GM21515 (cell line): ENCODE measurements at regions not wholly inside any gene's neighbourhood (a gene's known extent, or its start where the extent isn't known, plus 50 kb on each side); places are given as distances from the start of the nearest gene placed in this dataset.
"Not testable (repeated sequence)": the region's sequence is repeated elsewhere in the genome, so short reads cannot be mapped to it uniquely, and the experiment has no call there.

Experiments
- ATAC-seq: cut with Tn5 transposase; IDR thresholded peaks from one replicate; pipeline ENCODE4 v1.9.1; 2021; ENCODE audit not compliant: unreplicated experiment

DNA sequence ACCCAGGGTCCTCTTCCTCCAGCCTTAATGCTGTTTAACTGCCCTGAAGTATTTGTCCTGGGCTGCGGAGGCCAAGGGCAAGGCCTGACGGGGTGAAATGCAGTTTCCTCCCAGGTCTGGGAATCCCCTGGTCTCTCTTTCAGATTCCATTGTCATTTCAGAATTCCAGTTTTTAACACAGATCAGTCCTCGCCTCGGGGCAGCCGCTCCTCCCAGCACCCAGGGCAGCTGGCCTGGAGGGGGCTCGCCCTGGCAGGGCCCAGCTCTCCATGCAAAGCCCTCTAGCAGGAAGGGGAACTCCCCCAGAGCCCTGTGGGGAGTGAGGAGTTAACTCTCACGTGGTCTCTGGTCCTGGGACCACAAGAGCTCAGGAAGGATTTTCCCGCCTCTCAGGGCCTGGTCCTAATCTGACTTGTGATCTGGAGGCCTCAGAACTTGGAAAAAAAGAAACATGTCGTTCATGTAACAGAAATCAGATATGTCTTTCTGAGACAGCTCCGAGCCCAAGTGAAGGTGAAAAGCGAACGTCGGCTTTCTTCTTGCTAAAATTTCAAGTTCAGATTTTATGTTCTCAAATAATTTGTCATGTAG lies 265.6 kb upstream of the SFSWAP start:
- ATAC-seq: peak; percentile 58

DNA sequence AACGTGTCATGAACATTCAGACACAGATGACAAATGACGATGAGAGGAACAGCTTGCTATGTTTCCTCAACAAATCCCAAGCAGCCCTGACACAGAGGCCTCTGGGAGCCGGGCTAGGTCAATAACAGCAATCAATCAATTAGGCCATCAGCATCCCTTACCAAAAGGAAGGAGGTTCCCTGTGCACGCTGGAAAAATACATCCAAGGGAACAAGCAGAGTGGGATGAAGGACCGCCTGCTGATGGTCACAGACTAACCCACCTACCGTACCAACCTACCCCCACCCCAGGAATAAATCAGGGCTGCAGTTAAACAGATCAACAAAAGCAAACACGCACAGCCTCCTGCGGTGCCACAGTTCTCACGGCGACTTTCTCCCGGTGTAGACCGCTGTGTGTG lies 265.1 kb upstream of the SFSWAP start:
- ATAC-seq: no peak

DNA sequence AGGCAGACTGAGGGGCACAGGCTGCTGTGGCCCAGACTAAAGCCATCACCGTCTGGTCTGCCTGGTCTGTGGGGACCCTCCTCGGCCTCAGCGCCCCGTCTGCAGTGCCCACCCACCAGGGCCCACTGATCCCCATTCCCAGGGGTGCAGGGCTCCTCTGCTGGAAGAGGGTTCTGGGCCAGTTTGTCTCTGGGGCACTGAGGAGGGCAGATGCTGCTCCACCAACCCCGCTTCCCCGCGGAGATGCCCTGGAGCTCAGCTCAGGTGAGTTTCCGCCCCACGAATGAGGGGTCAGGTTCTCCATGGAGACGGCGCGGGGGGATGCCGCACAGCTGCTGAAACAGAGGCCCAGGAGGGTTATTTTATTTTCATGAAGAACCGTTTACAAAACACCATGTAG lies 263.3 kb upstream of the SFSWAP start:
- not testable (repeated sequence) for ATAC-seq

DNA sequence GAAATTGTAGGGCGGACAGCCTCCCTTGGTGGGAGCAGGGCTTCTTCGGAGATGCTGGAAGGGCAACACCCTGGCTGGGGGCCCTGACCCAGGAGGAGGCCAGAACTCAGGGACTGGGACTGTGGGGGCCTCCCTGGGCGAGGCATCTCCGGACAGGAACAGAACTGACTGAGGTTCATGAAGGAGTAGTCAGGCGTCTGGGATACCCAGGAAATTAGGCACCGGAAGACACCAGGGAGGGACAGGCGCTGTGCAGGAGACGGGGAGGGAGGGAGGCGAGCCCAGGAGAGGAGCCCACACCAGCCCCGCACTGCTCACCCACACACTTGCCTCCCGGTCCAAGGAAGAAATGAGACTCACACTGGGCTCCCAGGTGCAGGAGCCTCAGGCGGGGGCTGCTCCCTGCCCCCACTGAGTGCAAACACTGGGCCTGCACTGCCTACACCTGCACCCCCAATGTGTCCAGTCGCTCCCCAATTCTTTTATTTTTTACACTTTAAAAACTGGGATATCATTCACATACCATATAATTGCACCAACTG lies 262.6 kb upstream of the SFSWAP start:
- ATAC-seq: no peak

DNA sequence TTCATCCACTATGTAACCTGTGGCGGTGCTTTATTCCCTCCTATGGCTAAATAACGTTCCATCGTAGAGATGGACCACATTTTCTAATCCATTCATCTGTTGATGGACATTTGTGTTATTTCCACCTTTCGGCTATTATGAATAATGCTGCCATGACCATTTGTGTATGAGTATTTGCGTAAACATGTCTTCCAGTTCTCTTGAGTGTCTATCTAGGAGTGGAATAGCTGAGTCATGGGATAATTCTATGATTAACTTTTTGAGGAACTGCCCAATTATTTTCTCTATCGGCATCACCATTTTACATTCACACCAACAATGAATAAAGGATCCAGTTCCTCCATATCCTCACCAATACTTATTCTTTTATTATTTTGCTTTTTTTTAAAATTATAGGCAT lies 261.9 kb upstream of the SFSWAP start:
- no peak for ATAC-seq

DNA sequence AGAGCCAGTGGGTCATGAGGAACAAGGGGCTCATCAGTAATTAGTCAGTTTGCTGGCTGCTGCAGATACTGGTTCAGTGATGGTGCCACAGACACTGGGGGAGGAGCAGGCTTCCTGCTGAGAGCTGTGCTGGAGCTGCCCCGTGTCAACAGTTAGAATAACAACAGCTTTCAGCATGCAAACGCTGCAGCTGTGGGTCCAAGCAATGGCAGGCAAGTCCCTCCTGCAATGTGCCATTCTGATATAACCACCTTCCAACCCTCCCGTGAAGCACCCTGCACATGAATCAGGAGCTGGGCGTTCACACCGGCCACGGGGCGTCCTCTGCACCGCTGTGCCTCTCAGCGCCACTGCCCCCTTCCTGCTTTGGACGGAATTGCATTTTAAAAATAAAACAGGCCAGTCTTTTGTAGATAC lies 258.4 kb upstream of the SFSWAP start:
- ATAC-seq: peak; percentile 52

DNA sequence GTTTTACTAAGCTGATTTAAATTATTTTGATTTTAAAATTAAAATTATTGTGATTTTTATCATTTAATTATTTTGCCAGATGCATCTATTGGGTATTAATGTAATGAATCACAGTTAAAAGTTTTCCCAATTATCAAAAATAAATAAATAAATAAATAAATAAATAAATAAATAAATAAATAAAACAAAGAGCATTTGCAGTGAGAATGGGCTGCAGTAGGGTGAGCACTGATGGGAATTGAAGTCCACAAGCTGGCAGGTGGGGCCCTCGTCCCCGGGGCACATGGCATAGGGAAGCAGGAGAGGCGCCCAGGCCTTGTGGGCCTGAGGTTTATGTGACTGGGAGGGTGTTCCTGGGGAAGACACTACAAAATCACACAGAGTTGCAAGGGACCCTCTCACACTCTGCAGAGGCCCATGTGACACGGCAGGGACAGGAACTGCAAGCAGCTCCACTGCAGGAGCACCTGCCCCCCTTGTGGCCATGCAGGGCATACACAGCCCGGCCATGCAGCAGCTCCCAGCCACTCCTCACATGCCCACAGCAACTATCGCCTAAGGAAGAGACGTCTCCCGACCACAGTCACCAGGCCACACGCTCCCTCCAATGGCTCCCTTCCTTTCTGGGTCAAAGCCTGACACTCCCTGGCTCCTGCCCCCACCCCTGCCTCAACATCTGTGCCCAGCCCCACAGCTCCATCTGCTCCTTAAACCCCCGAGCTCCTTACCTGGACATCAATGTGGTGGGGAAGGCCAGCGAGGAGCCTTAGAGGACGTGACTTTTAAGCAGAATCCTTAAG lies 256.3 kb upstream of the SFSWAP start:
- peak; percentile 90 for ATAC-seq

DNA sequence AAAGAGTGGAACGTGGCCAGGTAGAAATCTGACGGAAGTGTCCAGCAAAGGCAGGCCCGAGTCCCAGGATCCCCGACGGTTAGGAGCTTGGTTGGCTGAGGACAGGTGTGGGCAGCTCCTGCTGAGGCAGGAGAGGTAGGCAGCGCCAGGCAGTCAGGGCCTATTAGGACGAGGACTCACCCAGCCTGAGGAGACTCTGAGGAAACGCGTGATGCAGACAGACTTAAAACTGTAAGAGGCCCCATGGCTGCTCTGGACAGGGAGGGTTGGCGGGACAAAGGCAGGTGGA lies 255.7 kb upstream of the SFSWAP start:
- ATAC-seq: no peak

DNA sequence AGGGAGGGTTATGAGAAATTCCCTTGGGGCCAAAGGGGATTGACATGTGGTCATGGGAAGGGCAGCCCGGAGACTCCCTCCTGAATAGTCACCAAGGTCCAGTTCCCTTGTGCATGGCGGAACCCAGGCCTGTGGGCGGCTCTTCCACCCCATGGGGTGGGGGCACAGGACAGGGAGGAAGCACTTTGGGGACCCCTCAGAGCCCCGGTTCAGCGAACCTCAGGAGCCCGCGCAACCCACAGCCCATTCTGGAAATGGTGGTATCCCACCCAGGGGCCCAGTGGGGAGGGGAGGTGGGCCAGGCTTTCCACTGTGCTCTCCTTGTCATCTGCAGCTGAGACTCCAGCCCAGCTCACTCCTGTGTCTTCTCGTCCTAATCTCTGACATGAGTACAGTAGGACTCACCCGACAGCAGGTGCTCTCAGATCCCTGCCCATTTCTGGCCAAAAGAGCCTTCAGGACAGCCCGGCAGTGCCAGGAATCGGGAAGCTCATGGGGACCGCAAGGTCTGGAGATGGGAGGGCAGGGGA lies 255.2 kb upstream of the SFSWAP start:
- no peak for ATAC-seq

DNA sequence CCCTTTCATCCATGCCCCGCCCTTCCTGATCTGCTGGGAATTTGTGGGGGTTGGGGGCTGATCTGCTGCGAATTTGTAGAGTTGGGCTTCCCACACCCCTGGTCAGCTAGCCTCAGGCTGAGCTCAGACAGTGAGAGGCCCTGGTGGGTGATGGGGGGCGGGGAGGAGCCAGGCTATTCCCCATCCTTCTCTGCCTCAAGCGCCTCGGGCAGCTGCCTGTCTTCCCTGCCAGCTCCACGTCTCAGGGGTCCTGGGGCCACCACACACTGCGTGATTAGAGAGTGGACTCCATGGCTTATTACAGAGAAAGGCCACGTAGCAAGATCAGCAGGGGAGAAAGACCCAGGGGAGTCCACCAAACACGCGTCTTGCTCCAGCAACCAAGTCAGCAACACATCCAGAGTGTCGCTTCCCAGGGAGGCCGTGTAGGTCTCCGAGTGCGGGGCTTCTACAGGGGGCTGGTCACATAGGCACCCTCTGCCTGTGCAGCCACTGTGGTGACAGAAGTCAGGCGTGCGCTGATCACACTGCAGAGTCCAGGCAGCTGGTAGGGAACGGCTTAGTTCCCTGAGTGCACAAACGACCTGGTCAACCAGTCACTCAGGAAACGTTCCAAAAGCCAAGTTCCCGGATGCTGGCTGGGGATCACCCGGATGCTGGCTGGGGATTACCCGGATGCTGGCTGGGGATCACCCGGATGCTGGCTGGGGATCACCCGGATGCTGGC lies 254.4 kb upstream of the SFSWAP start:
- no peak for ATAC-seq

DNA sequence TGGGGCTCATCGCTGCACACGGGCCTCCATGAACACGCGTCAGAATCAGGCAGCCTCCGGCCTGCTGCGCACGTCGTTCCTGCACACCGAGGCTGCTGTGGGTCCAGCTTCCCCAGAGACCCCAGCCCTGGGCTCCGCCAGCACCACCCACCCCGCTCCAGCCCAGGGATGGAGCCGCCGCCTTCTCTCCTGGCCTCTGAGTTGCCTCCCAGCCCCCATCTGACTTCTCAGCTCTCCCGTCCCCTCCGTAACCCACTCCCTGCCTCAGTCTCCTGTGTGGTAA lies 253.9 kb upstream of the SFSWAP start:
- no peak for ATAC-seq

DNA sequence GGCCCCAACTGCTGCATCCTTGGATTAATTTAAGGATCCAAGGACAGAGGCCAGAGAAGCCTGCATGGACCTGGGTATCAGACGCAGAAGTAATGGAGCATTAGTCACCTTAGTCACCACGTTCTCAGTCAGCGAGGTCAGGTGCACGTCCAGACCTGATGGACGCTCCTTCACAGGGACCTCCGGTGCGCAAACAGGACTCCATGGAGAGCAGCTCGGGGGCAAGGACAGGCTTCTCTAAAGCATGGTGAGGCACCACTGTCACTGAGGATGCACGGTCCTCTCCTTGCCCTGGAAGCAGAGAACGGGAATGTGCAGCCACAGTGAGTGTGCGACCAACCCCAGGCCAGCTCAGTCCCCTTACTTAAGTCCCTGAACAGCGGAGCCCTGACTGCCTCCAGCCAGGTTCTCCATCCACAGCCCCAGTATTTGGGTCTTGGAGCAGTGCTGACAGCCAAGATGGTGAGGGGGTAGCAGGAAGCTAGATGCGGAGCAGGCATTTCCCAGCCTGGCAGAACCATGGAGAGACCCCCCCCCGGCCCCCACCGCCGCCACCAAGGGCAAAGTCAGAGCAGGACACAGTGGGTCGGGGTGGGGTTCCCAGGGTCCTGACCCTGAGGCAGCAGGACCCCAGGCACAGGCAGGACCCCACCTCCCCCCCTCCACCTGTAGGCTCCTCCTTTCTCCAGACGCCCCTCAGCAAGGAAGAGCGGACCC lies 253.4 kb upstream of the SFSWAP start:
- ATAC-seq: no peak

DNA sequence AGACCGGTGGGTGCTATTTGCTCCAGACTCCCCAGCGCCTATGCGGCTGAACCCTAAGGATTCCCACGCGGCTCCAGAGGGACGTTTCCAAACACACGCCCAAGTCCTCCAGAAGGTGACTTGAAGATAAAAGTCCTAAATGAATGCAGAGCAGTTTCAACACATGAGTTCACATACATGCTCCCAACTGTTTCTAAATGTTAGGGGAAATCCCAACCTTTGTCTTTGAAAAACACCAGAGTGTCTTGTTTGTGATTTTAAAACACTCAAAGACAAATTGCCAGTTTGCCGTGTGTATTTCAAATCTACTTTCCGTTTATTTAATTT lies 252.9 kb upstream of the SFSWAP start:
- no peak for ATAC-seq

DNA sequence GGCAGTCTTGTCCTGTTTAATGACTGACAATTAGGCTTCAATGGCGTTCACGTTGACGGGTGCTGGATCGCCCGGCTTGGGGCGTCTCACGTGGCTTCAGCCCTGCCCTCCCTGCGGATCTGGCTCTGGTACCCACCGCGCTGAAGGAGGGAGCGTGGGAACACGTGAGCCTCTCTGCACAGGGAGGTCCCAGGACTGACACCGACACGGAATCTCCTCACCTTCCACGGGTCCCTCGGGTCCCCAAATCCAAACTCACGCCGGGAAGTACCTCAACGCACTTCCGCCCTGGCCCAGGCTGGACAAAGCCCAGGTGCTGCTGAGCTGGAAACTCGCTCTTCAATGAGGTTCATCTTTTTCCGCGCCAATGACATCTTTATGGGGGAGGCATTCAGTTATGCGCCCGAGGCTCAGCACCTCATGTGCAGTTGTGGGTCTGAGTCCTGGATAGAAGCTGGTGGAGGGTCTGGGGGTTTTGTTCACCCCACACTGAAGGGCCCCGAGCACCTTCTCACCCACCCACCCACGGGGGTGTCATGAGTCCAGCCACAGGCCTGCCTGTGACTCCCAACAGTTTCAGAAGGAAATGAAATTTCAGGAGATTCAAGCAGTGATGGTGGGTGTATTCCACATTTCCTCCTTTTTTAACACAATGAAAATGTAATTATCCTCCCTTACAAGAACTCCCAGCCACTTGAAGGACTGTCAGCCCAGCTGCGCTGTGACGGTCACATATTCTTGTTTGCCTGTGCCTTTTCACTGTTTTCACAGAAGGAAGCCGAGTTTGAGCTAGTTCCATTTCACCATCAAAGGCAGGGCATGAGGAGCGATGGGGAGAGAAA lies 251.7 kb upstream of the SFSWAP start:
- ATAC-seq: no peak

DNA sequence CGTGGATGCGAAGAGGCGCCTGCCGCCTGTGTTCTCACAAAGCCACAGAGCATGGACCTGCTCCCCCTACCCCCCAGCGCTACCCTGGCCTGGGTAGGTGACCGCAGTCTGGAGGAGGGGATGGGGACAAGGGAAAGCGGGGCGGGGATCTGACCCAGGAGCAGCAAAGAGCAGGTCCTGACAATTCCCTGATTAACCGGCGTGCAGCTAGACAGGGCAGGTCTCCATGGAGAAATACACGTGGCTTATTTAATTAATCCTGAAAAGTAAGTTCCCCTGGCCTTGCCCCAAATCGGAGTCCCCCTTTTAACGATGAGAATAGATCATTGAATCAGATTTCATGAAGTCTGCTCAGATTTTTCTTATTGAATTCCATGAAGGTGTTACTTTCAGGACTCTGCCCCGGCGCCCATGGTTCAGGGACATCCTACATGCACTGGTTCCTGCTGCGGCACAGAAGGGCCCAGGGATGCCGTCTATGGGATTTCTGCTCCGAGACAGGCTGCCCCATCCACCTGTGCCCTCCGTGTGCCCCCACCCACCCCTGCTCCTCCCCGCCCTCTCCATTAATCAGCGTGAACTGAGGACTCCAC lies 251.0 kb upstream of the SFSWAP start:
- ATAC-seq: no peak

DNA sequence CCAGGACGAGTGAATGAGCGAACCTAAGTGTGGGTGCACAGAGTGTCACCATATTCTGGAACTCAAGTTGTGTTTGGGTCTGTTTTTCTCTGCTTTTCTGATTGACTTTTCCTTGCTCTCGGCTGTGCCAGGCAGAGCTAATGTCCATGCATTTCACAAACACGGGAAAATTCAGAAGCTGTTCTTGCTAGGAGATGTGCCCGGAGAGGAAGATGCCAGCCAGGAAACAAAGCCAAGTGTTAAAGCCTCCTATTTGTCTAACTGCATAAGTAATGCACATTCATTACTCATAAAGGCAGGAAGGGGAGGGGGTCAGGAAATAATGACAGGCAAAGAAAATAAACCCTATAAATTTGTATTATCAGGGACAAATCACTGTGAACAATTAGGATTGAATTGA lies 250.4 kb upstream of the SFSWAP start:
- no peak for ATAC-seq

DNA sequence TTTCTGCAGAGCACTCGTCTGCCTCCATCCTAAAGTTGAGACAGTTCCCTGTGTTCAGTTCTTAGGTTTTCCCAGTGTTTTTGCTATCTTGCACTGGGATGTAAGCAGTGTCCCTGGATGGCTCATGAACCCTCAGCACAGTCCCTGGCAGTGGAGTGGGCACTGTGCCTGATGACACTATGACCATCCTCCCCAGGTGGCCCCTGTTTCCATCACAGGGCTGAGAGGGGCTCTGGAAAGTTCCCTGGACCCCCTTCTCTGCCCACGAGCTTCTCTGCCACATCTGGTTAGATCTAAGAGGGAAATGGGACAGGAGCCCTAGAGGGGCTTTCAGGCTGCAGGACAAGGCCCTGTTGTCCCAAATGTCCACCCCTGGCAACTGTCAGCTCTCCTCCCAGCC lies 249.8 kb upstream of the SFSWAP start:
- no peak for ATAC-seq

DNA sequence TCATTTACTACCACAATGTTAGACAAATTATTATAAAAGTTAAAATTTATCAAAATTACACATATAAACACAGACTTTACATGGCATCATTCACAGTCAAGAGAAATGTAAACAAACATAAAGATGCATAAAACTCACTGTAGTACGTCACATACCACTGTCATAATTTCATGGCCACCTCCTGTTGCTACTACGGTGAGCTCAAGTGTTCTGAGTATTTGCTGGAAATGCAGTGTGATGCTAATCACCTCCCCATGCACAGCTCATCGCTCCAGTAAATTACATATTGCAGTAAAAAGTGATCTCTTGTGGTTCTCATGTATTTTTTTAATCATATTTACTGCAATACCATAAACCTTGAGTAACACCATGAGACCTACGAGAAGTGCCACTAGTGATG lies 247.7 kb upstream of the SFSWAP start:
- no peak for ATAC-seq

DNA sequence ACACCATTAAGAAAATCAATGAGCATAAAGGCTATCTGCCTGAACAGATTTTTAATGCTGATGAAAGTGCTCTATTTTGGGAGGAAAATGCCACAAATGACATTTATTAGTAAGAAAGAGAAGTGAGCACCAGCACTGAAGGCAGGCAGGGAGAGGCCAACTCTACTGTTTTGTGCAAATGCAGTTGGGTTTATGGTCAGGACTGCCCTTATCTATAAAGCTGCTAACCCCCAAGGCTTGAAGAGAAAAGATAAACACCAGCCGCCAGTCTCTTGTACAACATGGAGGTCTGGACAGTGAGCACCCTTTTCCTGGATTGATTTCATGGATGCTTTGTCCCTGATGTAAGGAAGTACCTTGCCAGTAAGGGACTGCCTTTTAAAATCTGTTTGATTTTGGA lies 246.8 kb upstream of the SFSWAP start:
- ATAC-seq: no peak

DNA sequence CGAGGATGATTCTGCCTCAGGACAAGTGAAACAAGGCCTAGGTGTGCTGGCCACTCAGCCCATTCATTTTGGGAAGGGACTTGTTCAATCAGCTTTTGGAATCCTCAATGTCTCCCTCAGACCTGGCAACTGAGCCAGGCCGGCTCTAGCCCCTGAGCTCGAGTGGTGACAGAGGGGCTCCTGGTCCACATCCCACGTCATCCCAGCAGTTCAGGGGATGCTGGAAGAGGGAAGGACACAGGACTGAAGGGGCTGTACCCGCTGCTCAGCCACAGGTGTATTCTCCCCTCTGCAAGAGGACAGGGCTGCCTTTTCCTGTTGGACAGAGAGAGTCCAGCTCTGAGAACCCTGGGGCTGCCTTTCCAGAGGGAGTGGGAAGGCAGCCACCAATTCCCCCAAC lies 244.6 kb upstream of the SFSWAP start:
- ATAC-seq: no peak
